Anterior cingulate cortex (tissue), 58 donors: ENCODE measurements at regions not wholly inside any gene's neighbourhood (a gene's known extent, or its start where the extent isn't known, plus 50 kb on each side); places are given as distances from the start of the nearest gene placed in this dataset.
A peak's percentile ranks its signal among the peaks of the same experiment; 100 is the strongest.

Experiments used
- DNase-seq, 58 donors: peaks; one replicate each; lab custom pipeline; 2025; lab: John Stamatoyannopoulos, UW

GRCh38 chr1:201609661-201610318 lies 70.9 kb downstream of the NAV1 start:
- DNase-seq: no peak

- peak in 26 of 58 donors; percentile 8 to 73 (median 30) for DNase-seq
These were observed 71.9 kb downstream of the NAV1 start for GRCh38 chr1:201610858-201611257.

GRCh38 chr1:201612645-201613044 lies 73.7 kb downstream of the NAV1 start:
- DNase-seq: no peak

GRCh38 chr1:201614262-201615015 lies 75.5 kb downstream of the NAV1 start:
- DNase-seq: no peak

GRCh38 chr1:201617157-201617556 lies 78.2 kb downstream of the NAV1 start:
- no peak for DNase-seq

DNA sequence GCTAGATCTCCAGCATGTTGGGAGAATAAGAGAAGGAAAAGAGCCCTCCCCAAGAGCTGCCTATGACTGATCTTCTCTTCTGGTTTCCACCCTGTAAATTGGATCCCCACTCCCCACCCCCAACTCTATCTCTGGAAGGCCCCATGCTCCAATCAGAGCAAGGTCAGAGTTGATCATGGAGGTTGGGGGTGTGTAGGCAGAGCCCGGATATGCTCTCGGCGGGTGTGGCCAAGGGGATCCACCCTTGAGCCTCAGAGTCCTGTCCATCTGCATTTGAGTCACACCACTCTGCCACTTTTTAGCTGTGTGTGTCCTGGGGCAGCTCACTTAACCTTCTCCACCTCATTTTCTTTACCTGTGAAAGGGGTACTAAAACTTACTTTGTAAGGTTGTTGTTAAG lies 79.5 kb downstream of the NAV1 start:
- no peak for DNase-seq

DNA sequence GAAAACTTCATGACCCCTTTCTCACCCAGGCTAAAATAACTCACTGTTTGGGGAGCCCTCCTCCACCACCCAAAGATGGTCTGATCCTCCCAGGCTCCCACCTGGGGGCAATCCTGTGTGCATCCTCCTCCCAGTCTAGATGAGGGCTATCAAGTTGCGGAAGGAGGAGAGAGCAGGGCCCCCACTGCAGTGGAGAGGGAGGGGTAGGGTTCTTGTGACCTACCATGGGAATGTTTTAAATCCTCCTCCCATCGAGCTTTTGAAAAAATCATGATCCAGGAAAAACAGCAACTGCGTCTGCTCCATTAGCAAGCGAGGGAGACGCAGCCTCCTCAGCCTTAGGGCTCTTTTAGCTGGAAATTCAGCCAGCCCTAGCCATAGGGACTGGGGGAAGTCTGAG lies 80.0 kb downstream of the NAV1 start:
- no peak for DNase-seq

- DNase-seq: no peak
These were observed 80.6 kb downstream of the NAV1 start for GRCh38 chr1:201619513-201619912.

DNA sequence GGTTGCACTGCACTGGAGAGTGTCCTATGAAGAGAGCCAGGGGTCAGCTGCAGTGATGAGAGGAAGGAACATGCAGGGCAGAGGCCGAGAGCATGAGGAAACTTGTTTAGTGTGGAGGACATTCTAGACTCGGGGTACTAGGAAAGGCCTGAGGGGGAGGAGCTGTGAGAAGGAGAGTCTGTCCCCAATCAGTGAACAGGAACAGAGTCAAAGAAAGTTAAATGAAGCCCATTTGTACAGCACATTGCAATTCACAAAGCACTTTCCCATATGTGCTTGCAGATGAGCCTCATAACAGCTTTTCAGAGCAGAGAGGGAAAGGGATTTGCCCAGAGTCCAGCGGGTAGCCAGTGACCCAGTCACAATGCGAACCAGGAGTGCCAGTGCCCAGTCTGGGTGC lies 83.4 kb downstream of the NAV1 start:
- no peak for DNase-seq

DNA sequence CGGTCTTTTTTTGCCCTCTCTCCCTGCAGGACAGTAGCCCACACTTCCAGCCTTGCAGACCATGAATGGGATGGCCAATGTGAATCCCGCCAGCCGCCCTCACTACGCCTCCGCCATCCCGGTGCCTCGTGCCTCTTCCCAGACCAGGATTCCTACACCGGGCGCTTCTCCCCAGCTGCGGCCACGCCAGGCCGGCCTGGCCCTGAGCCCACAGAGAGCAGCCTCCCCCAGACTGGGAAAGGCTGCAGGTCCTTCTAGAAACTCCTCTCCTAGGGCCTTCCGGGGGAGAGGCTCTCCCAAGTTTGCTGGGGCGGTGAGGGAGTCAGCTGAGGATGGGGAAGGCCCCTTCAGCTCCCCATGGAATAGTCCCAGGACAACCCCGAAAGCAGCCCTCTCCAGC lies 83.9 kb downstream of the NAV1 start:
- DNase-seq: no peak

DNA sequence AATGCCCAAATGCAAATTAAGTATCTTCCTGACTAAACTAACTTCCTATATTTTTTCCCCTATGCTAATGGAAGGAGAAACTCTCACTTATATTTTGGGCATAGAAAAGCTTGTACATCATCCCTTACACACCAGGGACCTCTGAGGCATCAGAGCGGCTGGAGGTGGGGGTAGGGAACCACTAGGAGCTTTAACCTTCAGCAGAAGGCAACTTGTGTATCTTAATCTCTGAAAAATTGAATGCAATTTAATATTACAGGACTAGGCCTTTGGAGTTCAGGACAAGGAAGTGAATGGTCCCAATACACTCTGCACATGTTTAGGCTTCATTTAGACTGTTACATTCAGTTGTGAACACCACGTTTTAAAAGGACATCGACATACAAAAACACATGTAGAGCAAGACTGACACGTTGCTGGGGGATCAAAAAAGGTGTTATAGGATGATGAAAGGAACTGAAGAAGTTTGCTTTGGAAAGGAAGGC lies 85.9 kb downstream of the NAV1 start:
- DNase-seq: no peak

DNA sequence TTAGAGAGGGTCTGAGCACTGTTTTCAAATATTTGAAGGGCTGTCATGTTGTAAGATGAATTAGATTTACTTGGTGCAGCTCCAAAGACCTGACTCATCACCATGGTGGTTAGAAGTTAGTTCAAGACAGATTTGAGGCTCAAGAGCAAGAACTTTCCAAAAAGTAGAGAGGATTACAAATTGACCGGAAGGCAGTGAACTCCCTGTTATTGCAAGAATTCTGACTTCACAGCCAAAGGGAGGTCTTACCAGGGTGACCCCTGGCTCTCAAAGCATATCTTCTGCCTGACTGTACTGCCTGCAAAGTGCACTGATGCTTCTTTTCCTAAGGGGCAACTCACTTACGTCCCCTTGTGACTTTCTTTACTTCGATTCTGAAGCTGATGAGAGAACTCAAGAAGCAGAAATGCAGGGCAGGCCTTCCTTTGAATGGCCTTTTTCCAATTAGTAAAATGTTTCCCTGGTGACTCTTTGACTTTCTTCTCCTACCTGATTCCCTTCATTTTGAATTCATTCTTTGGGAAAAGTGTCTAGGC lies 86.4 kb downstream of the NAV1 start:
- no peak for DNase-seq

DNA sequence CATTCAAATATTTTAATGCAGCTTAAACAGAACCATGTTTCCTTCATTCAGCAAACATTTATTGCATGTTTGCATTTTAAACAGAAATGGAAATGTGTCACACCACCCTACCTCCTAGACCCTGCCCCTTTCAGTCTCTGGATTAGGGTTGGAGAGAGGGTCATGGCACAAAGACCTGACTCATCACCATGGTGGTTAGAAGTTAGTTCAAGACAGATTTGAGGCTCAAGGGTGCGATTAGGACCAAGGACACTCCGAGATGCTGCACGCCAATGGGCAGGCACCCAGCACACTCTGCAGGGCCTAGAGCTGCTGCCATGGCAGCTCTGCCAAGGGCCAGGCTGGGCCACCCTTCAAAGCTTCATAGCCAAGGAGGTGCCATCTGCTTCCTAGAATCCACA lies 86.9 kb downstream of the NAV1 start:
- no peak for DNase-seq

GRCh38 chr1:201626629-201627275 lies 87.8 kb downstream of the NAV1 start:
- DNase-seq: no peak

GRCh38 chr1:201628490-201628889 lies 89.6 kb downstream of the NAV1 start:
- peak in 32 of 58 donors; percentile 8 to 63 (median 29) for DNase-seq

GRCh38 chr1:201630582-201630981 lies 91.7 kb downstream of the NAV1 start:
- no peak for DNase-seq

DNA sequence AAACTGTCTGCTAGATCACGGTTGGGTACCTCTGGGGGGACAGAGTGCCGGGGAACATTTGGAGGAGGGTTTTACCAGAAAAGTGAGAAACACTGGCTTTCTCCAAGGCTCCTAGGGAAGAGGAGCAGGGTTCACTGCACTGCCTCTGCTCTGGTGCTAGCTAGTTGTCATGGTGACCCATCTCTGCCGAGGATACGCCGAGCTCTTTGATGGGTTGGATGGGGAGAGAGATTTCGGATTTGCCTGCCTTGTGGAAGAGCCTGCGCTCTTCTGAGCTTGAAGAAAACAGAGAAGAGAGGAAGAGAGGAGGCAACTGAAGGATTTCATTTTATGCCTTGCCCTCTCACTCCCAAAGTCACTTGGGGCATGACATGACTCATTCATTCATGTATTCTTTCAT lies 92.1 kb downstream of the NAV1 start:
- peak in 28 of 58 donors; percentile 7 to 75 (median 31) for DNase-seq

DNA sequence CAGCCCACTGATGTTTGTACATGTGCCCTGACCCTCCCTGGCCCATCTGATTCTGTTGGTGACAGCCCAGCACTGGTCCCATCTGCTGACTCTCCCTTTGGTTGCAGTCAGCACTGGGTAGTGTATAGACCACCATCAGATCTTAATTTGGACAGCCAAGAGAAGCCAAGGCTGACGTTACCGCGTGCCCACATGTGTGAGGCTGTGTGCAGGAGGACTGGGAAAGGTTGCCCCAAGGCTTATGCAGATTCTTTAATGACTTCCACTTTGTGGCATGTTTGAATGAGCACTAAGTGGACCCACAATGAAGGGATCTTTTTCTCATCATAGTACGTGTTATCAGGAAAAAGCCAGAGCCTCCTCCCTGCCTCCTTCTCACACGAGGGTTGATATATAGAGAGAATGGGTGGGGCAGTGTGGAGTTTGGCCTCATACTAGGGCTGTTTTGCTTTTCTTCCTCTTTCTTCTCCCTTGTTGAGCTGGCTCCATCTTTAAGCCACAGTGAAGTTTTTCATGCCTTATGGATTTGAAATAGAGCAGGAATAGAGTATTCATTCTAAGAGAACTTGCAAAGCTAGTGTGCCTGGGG lies 93.5 kb downstream of the NAV1 start:
- no peak for DNase-seq

- no peak for DNase-seq
These were observed 94.4 kb downstream of the NAV1 start for GRCh38 chr1:201633297-201633696.

DNA sequence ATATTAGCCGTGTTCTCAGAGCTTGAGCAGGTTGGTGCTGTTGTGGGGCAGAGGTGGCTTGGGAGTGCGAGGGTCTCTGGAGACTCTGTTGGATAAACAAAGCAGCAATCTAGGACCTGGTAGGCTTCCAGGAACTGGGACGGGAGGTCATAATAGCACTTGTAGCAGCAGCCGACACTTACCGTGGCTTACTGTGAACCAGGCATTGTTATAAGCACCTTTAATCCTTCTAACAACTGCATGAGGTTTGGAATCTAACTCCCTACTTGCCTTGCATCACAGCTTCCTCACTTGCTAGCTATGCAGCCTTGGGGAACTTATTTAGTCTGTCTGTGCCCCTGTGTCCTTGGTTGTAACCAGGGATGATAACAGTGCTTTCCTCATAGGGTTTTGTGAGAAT lies 94.9 kb downstream of the NAV1 start:
- DNase-seq: no peak

- DNase-seq: no peak
These were observed 95.3 kb downstream of the NAV1 start for GRCh38 chr1:201634261-201634660.
